Progenitor cell of endocrine pancreas (in vitro differentiated cells): ENCODE measurements at regions not wholly inside any gene's neighbourhood (a gene's known extent, or its start where the extent isn't known, plus 50 kb on each side); places are given as distances from the start of the nearest gene placed in this dataset.
A peak's percentile ranks its signal among the peaks of the same experiment; 100 is the strongest.

ENCODE experiments used
- DNase-seq: peaks from one replicate; pipeline ENCODE4 v3.0.0; 2021; ENCODE audit warnings: low spot score; ENCODE audit not compliant: unreplicated experiment
- H3K27ac Mint-ChIP-seq: 2 replicates; pipeline ENCODE4 v1.8.0; 2021; ENCODE audit warnings: mild to moderate bottlenecking, moderate library complexity, mixed read lengths
- H3K27me3 Mint-ChIP-seq: 2 replicates; pipeline ENCODE4 v1.8.0; 2021; ENCODE audit warnings: mixed read lengths
- H3K36me3 Mint-ChIP-seq: 2 replicates; pipeline ENCODE4 v1.8.0; 2022; ENCODE audit warnings: mixed read lengths; ENCODE audit not compliant: insufficient read depth
- H3K4me1 Mint-ChIP-seq: 2 replicates; pipeline ENCODE4 v1.8.0; 2021; ENCODE audit warnings: low read depth, mixed read lengths
- H3K4me3 Mint-ChIP-seq: 2 replicates; pipeline ENCODE4 v1.8.0; 2021; ENCODE audit warnings: low read depth, mild to moderate bottlenecking, moderate library complexity, mixed read lengths
- H3K9me3 Mint-ChIP-seq: 2 replicates; pipeline ENCODE4 v1.8.0; 2021; ENCODE audit warnings: low read depth, mixed read lengths
- TF ChIP-seq, protein P1 (sequence below): fragments of 200-600 bp; sonication (generic); IDR thresholded peaks from one replicate; pipeline ENCODE4 v1.5.0; 2021; ENCODE audit warnings: antibody characterized with exemption, mild to moderate bottlenecking; ENCODE audit not compliant: unreplicated experiment

DNA sequence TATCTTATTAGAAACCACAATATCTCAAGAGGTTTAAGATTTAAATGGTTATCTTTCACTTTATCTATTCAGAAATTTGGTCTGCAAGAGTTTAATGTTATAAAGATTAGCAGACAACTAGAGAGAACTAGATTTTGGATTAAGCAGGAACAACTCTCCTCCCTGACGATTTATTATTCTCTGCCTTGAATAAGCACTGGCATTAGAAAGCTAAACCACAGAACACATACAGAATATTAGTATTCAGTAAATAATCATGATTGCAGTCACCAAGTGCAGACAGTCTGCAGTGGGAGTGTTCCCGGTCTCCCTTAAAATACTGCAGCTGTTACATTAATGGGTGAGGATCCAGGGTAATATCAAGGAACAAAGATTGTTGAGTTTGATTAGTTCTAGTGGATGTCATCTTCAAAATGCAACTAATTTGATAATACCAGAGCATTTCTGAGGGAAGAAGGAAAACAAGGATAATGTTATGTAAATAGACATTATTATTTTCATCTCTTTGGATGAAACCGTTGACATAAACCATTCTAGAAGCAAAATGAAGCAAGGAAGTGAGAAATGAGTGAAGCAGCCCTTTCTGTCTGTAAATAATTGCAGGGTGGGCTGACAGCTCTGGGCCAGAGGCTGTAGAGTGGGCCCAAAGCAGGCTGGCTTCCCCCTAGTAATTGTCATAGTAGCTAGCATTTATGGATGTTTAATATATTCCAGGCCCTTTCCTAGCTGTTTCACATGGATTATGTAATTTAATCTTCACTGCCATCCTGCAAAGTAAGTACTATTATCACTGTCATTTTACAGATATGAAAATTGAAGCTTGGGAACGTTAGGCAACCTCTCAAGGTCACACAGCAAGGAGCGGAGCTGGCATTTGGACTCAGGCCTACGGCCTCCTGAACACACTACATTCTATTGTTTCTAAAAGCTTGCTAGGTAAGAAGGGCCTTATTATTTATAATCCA, 79.4 kb downstream of the DYRK2 start:
- Mint-ChIP-seq H3K4me1 (no peaks in the 10 kb centered on the region), H3K27me3 (no peaks in the 10 kb centered on the region), H3K4me3 (no peak overlapping the region), H3K9me3 (no peaks in the 10 kb centered on the region), H3K27ac (peak overlapping the region; percentile 4), H3K36me3 (no peaks in the 10 kb centered on the region)
- TF ChIP-seq, protein P1, sequence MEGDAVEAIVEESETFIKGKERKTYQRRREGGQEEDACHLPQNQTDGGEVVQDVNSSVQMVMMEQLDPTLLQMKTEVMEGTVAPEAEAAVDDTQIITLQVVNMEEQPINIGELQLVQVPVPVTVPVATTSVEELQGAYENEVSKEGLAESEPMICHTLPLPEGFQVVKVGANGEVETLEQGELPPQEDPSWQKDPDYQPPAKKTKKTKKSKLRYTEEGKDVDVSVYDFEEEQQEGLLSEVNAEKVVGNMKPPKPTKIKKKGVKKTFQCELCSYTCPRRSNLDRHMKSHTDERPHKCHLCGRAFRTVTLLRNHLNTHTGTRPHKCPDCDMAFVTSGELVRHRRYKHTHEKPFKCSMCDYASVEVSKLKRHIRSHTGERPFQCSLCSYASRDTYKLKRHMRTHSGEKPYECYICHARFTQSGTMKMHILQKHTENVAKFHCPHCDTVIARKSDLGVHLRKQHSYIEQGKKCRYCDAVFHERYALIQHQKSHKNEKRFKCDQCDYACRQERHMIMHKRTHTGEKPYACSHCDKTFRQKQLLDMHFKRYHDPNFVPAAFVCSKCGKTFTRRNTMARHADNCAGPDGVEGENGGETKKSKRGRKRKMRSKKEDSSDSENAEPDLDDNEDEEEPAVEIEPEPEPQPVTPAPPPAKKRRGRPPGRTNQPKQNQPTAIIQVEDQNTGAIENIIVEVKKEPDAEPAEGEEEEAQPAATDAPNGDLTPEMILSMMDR = no peak
- no peak for DNase-seq

DNA sequence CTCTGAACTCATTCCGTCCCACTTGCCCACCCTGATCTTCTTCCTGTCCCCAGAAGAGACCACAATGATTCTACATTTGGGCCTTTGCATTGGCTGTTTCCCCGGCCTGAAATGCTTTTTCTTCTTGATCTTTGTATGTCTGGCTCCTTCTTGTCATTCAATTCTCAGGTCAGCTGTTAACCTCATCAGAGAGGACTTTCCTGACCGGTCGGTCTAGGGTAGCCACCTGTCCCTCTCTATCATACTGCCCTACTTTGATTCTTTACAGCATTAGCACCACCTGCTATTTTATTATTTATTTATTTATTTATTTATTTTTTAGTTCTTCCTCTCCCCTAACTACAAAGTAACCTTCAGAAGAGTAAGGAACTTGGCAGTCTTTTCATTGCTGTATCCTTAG, 84.3 kb downstream of the DYRK2 start:
- no peak for DNase-seq
- Mint-ChIP-seq H3K4me1 (no peaks in the 10 kb centered on the region), H3K36me3 (no peaks in the 10 kb centered on the region), H3K9me3 (no peaks in the 10 kb centered on the region), H3K4me3 (no peak overlapping the region), H3K27me3 (no peaks in the 10 kb centered on the region), H3K27ac (no peak overlapping the region)
- TF ChIP-seq, protein P1 = no peak

DNA sequence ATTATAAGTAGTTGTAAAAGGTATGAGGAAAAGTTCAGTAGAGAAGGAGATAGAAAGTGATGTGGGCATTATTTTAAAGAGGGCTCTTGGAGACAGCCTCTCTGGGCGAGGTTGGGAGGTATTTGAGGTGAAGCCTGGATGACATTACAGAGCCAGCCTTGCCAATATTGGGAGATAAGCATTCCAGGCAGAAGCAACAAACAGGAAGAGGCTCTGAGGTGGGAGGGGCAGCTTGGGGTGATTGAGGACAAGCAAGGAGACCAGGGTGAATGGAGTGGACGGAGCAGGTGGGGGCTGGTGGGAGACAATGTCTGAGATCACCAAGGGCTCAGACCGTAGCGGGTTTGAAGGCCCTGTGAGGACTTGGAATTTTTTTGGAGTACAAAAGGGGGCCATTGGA, 87.3 kb downstream of the DYRK2 start:
- Mint-ChIP-seq H3K9me3 (no peaks in the 10 kb centered on the region), H3K4me3 (no peak overlapping the region), H3K36me3 (no peaks in the 10 kb centered on the region), H3K27ac (no peak overlapping the region), H3K4me1 (peaks cover 4% of the 10 kb centered on the region), H3K27me3 (no peaks in the 10 kb centered on the region)
- no peak for DNase-seq
- TF ChIP-seq, protein P1 = no peak

DNA sequence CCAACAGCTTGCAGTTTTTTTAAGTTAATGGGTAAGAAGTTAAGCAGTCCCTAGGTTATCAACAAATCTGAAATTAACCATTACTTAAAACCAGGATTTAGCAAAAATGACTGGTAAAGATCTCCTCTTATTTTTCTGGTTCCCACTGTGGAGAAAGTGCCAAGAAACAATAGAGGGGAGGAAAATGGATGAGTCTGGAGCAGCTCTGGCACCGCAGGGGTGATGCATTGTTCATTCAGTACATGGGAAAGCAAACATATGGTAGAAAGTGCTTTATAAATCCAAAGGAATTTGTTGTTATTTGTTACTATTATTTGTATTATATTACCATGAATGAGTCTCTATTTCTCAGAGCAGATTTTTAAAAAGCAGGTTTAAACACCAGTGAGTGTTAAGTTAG, 92.2 kb downstream of the DYRK2 start:
- Mint-ChIP-seq H3K4me1 (peaks cover 22% of the 10 kb centered on the region), H3K9me3 (peaks cover under 1% of the 10 kb centered on the region)

DNA sequence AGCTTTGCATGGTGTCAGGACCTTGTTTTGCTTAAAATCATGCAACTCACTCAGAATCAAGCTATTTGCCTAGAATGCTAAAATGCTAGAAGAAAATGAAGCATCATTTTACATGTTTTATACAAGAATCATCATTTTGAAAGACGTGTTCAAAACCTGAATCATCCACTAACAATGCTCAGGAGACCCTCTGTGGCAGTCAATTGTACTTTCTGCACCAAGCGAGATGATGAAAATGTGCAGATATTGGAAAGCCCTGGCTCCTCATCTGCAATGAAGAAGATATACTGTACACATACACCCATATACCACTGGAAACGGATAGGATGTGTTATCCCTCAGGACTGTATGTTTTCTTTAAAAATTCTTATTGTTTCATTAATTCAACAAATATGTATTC, 92.7 kb downstream of the DYRK2 start:
- Mint-ChIP-seq H3K4me3 (no peak overlapping the region), H3K4me1 (peaks cover 22% of the 10 kb centered on the region), H3K27me3 (no peaks in the 10 kb centered on the region), H3K36me3 (no peaks in the 10 kb centered on the region), H3K27ac (no peak overlapping the region), H3K9me3 (peaks cover 4% of the 10 kb centered on the region)
- TF ChIP-seq, protein P1 = no peak
- no peak for DNase-seq

More for the DNA sequence above, 92.2 kb downstream of the DYRK2 start:
- Mint-ChIP-seq H3K36me3 (no peaks in the 10 kb centered on the region), H3K4me3 (no peak overlapping the region), H3K27ac (no peak overlapping the region), H3K27me3 (no peaks in the 10 kb centered on the region)
- DNase-seq = no peak
- TF ChIP-seq, protein P1 = no peak
